ENCODE measurements at regions not wholly inside any gene's neighbourhood (a gene's known extent, or its start where the extent isn't known, plus 50 kb on each side); places are given as distances from the start of the nearest gene placed in this dataset.

GRCh38 chr17:72053036-72053435 is 67.8 kb upstream of the SOX9 start:
- BruUV-seq (replicated peaks) = no TSS peak
- DNase-seq (ENCODE audit: low read depth, low spot score) (no peak), FAIRE-seq (no peak)
- no peak overlapping the region for H3K4me3 ChIP-seq (replicated peaks in 1 of 3; ENCODE audit: insufficient read depth in 1 of 3, low read depth in 1 of 3, low read length in 3 of 3)
- H3K9me3 ChIP-seq (replicated peaks; ENCODE audit: control insufficient read depth, insufficient read depth, low read length) = peaks cover 2% of the 10 kb centered on the region
- H4K20me1 ChIP-seq (replicated peaks; ENCODE audit: control insufficient read depth, extremely low read depth, insufficient read depth, low read length) = no peaks in the 10 kb centered on the region
- no peaks in the 10 kb centered on the region for H3K4me1 ChIP-seq (ENCODE audit: control insufficient read depth, extremely low read depth, insufficient read depth, low read length)
- TF ChIP-seq MYC (IDR thresholded peaks at IDR 0.05; ENCODE audit: low read depth, low read length) (no peak), JUN (IDR thresholded peaks at IDR 0.05; ENCODE audit: borderline replicate concordance, insufficient read depth, insufficient read length, low read depth) (no peak), POLR2AphosphoS5 (IDR thresholded peaks at IDR 0.05; ENCODE audit: insufficient read depth, low read depth, low read length) (no peak), EZH2 (IDR thresholded peaks at IDR 0.05; ENCODE audit: borderline replicate concordance, low read depth, low read length, severe bottlenecking) (no peak), CTCF (IDR thresholded peaks at IDR 0.05; ENCODE audit: extremely low read depth in 1 of 2, insufficient read depth in 1 of 2, low read depth in 1 of 2, low read length in 2 of 2) (no peak), POLR2A (IDR thresholded peaks at IDR 0.05; ENCODE audit: low read depth, low read length) (no peak), MAX (IDR thresholded peaks at IDR 0.05; ENCODE audit: insufficient read depth, insufficient read length) (no peak), FOS (IDR thresholded peaks at IDR 0.05; ENCODE audit: borderline replicate concordance, insufficient read depth, low read length) (no peak)
- CTCF ChIA-PET = no interaction called here
- intact Hi-C loops (cut with micrococcal nuclease) (no loop called here), dilution Hi-C loops (cut with MboI; ENCODE audit: extremely low pct_ligation_motif_present, low sequenced_read_pairs) (no loop called here)
- H3K4me2 ChIP-seq (ENCODE audit: insufficient read depth, low read length) = no peak overlapping the region
- H3K9ac ChIP-seq (replicated peaks; ENCODE audit: extremely low read depth, insufficient read depth, low read length) = no peak overlapping the region
- H3K36me3 ChIP-seq (ENCODE audit: control insufficient read depth in 2 of 2, extremely low read depth in 1 of 2, insufficient read depth in 2 of 2, low read length in 2 of 2) = no peaks in the 10 kb centered on the region
- no peak overlapping the region for H3K27ac ChIP-seq (ENCODE audit: insufficient read depth, low read depth, low read length)
- H2AFZ ChIP-seq (ENCODE audit: low read depth, low read length) = no peak overlapping the region
- H3K9me1 ChIP-seq (replicated peaks; ENCODE audit: control insufficient read depth, extremely low read depth, insufficient read depth, low read length) = no peaks in the 10 kb centered on the region
- H3K79me2 ChIP-seq (ENCODE audit: control insufficient read depth, insufficient read depth, low read length) = no peaks in the 10 kb centered on the region
- no peaks in the 10 kb centered on the region for H3K27me3 ChIP-seq (ENCODE audit: control insufficient read depth in 2 of 2, insufficient read depth in 2 of 2, low read length in 2 of 2)
- POLR2A ChIA-PET = no interaction called here

Data from endothelial cell of umbilical vein (primary cell).